GM21825 (cell line): ENCODE measurements at regions not wholly inside any gene's neighbourhood (a gene's known extent, or its start where the extent isn't known, plus 50 kb on each side); places are given as distances from the start of the nearest gene placed in this dataset.
"Not testable (repeated sequence)": the region's sequence is repeated elsewhere in the genome, so short reads cannot be mapped to it uniquely, and the experiment has no call there.

ENCODE experiments used
- ATAC-seq: cut with Tn5 transposase; IDR thresholded peaks from one replicate; pipeline ENCODE4 v1.9.1; 2021; ENCODE audit warnings: mild to moderate bottlenecking, moderate library complexity; ENCODE audit not compliant: unreplicated experiment

DNA sequence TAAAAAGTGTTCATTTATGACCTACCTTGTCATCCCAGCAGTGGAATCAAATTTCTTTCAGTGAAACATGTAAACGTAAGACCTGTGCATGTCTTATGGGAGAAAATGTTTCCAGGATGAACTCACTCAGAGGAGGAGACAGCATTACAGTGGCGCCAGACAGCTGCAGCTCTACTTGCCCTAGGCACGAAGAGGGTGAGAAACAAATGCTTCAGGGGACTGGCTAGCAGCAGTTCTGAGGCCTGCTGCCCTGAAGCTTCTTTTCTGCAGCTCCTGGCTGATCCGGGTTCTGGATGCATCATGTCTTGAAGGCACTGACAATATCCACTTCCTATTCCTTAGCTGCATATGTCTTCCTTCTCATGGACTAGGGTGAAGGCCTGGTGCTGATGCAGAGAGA, 120.2 kb downstream of the QRSL1 start:
- ATAC-seq, result no peak

DNA sequence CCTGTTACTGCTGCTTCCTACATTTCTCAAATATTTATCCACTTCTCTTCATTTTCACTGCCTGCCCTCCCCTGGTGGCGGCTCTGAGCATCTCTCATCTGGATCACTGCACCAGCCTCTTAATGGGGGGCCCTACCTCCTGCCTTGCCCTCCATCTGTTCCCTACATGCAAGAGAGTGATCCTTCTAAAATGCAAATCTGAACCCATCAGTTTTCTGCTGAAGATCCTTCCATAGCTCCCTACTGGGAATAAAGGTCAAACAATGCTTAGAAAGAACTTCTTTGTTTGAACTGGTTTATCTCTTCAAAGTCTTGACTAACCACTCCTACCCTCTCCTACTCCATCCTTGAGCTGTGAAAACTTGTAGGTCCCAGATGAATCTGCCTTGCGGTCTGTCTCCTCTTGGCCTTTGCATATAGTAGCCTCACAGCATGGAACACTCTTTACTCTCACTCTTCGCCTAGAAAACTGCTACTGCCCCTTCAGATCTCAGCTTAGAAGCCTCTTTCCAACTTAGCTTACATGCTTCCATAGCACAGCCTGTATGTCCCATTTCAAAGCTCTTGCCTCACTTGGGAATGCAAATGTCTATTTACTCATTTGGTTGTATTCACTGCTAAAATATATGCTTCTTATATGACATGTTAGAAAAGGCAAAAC, 119.3 kb downstream of the QRSL1 start:
- ATAC-seq, result no peak

DNA sequence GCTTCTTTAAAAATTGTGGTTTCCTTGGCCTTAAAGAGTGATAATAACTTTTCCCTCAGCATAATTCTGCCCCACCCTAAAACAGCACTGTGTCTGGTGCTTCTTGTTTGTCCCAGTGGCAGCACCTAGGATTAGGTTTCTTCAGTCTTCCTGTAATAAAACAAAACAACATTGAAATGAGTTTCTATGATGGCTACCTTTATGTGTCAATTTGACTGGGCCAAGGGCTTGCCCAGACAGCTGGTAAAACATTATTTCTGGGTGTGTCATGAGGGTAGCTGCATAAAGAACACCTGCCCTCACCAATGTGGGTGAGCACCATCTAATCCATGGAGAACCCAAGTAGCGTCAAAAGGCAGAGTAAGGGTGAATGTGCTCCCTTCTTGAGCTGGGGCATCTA, 117.8 kb downstream of the QRSL1 start:
- ATAC-seq, result no peak

DNA sequence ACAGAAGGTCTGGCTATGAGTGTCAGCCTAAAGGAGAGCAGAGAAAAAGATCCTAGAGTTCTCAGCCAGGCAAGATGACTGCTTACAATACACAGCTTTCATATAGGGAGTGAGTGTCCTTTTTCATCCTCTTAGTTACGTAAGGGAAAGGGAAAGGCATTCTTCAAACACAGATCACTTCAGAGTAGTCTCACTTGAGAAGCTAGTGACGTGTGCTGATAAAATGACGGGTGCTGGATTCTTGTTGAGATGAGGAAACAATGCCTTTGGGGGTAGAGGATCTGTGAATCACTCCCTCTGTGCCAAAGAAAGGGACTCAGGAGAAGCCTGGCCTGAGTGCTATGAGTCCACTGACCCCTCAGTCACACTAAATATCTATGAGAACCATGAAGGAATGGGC, 117.3 kb downstream of the QRSL1 start:
- no peak for ATAC-seq

DNA sequence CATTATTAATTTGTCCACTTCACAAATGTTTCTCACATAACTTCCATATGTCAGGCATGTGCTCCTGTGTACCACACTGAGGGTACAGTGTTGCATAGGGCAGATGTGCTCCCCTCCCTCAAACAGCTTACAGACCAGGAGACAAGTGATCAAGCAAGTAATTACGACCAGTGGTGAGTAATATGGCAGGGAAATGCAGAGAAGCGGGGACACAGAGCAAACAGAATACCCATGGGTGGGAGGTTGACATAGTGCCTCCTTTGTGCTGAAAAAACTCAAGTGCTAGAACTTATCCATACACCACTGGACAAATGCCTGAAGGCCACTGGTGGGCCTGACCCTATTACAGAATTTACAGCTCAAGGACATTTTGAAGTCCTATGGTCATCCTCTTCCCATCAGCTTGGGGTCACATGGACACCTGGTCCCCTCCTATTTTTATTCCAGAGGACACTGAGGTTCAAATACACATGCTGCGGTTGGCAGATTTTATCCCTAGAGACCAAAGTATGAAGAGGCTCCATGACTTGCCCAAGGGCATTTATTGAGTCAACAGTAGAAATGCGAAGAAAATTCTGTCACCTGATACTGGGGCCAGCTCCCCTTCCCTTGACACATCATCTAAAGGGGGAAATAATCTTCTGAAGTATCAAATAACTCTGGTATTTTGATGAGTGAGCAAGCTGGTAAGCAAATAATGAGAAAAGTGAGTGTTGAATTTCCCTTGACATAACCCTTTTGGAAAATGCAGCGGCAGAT, 116.6 kb downstream of the QRSL1 start:
- no peak for ATAC-seq

DNA sequence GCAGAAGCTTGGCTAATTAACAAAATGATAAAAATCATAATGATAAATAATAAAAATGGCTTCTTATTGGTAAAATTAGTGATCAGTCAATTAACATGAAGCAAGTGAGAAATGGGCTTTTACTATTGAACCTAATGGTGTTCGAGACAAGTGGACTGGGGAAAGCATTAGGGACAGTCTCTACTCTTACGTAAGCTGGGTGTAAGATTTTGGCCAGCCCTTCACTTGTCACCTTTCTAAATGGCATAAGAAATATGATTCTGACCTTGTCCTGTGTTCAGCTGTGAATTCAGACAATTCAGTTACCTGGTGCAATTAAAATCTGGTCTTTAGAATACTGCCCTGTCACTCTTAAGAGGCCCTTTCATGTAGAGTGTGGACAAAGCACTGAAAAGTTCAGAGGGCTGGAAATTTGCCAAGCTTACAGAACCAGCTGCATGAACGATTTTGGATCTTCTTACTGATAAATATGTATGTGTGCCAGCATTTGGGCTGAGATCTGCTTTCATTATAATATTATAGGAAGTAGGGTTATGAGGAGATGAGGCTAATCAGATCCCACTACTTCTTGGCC, 115.9 kb downstream of the QRSL1 start:
- no peak for ATAC-seq

DNA sequence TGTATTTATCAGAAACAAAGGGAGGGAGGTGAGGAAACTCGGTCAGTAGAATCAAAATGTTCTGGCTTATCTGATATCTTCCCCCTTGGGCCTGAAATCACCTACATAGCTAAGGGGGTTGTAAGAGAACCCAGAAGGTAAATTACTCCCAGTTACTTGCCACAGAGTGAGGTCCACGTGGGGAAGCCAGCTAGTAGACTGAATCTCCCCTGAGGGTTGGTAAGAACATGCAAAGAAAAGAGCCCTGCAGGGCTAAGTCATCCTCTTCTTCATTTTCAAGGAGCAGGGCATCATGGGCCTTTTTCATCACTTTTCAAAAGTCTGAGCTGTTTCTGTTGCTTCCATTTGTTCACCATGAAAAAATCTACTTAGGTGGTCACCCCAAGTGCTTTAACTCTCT, 115.4 kb downstream of the QRSL1 start:
- no peak for ATAC-seq

DNA sequence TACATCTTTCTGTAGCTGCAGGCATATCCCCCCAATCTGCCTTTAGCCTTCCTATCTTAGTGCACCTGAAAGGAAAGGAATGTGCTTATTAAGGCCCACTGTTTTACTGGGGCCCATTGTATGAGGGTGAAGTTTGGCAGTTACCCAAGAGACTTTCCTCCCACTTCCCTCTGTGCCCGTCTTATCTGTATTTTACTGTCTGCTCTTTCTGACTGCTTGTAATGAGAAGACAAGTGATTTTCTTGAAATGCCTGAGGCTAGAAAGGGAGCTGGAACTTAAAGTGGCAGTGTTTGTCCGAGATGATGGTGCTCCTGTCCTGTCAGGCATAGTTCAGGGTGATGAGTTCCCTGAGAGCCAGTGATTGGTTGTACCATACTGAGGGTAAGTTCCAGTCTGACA, 114.7 kb downstream of the QRSL1 start:
- not testable (repeated sequence) for ATAC-seq

DNA sequence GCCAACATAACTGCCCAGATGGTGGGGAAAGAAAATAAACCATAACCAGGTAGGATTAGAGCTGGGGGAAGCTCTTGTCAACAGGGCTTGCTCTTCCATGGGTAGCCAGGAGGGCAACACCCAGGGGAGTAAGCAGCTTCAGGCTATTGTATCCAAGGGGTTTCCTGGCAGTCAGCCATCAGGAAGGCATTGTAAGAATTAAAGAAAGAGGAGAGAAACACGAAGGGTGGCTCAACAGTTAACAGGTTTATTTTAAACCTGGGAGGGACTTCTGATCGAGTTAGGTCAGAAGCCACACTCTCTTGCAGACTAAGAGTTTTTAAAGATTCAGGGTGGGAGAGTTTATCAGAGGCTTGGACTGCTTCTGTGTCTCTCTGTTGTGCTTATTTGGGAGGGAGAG, 114.2 kb downstream of the QRSL1 start:
- no peak for ATAC-seq

DNA sequence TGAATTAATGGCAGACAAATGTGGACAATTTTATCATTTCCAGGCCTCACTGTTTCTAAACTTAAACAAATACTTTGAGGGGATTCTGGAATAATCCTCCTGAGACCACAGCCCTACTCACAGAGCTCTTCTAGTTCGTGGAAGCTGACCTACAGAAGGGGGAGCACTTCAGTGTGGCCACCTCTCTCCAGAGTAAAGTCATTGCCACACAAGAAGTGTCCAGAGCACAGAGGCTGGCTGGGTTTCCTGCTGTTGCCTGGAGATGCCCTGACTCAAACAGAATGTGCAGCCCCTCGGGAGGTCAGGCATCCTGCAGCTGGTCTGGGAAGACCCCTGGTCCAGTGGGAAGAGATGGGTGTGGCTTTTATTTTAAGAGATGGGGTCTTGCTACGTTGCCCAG, 110.9 kb downstream of the QRSL1 start:
- ATAC-seq, result no peak

DNA sequence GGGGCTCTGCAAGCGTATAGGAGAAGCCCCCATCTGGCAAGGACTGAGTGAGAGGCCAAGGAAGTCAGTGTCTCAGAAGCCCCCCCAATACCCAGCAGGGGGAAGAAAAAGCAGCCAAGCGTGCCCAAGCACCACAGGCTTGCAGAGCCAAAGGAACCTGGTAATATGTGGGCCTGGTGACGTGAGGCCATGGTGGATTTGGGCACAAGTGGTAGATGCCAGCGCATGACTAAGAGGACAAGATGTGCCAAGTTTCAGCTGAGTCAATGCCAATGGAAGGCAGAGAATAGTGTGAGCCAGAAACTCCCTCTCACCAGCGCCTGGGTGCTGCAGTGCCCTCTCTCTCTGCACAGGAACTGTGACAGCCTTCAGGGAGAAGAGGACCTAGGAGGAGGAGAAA, 110.0 kb downstream of the QRSL1 start:
- ATAC-seq, result no peak

DNA sequence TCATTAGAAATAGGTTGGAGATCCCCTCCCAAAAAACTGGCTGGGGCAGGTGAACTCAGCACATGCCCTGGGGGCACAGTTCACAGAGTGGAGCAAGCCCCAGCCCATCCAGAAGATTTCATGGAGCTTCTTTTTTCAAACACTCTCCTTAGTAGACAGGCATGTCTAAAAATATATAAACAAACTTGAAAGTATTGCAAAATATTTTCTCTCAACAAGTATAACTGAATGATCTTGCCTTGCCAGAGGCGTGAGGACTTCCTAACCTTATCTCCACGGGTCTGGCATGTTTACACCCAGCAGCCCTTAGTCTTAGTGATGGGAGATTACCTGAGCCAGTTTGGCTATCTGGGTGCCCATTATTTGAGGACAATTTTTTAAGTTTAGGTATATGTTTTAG, 107.1 kb downstream of the QRSL1 start:
- ATAC-seq, result no peak

DNA sequence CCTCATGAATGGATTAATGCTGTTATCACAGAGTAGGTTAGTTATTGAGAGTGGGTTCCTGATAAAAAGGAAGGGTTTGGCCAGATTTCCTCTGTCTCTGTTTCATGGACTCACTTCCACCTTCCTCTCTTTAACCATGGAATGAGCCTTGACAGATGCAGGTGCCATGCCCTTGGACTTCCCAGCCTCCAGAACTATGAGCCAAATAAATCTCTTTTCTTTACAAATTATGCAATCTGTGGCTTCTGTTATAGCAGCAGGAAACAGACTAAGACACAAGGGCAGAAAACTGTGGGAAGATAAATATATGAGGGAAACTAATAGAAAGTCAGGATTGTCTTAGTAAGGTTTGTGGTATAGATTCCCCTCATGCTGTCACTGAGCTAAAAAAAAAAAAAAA, 106.5 kb downstream of the QRSL1 start:
- no peak for ATAC-seq

DNA sequence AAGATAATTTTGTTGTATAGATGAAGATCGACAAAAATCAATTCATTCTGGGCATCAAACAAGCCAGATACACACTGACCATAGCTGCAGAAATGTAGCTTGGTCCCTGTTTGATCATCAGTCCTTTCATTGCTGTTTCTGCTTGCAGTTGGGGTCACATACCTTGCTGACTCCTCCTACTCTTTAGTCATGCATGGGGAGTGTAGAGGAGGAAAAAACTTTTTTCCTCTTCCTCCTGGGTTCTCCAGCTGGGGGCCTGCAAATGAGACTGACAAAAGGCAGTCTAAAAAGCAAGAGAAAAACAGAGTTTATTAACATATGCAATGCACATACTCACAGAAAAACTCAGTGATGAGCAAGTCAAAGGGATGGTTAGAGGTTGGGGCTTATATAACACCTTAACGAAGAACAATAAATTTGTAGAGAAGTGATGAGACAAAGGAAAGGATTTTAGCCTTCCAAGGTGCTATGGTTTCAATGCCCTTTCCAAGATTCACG, 105.8 kb downstream of the QRSL1 start:
- no peak for ATAC-seq

DNA sequence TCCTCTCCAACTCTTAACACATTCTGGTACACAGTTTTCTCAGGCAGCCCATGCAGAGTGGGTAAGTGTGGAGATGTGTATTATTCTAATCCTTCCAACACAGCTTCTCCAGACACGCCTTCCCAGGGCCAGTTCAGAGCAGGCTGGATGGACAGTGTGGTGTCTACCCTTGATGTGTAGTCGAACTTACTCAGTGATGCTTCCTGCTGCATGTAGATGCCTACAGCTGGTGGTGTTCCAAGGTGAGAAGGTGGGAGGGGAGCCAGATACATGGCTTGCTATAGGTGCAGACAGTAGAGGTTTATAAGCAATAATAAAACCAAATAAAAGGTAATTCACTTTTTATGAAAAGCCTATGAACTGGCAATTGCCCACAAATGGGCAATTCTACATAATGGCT, 104.0 kb downstream of the QRSL1 start:
- ATAC-seq, result no peak

DNA sequence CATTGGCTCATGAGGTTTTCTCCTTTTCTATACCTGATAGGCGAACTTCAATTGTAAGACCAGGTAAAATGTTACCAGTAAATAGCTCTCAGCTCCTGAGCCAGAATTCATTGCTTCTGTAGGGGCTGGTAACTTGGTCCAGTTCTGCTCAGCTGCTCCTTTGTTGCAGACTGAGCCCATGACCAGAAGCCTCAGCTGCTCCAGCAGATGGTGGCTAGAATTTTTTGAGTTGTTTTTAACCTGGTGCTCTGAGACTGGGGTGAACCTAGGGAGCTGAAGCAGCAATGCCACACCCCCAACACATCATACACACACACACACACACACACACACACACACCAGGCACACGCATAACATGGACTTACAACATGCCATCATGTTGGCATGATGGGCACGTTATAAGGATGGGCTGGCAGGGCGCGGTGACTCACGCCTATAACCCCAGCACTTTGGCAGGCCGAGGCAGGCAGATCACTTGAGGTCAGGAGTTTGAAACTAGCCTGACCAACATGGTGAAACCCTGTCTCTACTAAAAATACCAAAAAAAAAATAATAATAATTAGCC, 103.1 kb downstream of the QRSL1 start:
- ATAC-seq, result no peak

DNA sequence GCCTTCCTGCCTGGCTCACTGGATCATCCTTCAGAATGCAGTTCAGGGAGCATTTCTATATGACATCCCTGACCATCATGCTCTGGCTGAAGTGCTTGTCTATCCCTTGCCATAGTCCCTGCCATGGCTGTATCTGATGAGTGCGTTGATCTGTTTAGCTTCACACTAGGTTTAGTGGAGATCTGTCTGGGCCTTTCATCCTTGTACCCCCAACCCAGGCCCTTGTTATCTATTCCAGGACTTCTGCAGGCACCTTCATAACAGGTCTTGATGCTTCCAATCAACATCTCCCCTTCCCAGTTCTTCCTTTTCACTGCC, 102.4 kb downstream of the QRSL1 start:
- no peak for ATAC-seq

DNA sequence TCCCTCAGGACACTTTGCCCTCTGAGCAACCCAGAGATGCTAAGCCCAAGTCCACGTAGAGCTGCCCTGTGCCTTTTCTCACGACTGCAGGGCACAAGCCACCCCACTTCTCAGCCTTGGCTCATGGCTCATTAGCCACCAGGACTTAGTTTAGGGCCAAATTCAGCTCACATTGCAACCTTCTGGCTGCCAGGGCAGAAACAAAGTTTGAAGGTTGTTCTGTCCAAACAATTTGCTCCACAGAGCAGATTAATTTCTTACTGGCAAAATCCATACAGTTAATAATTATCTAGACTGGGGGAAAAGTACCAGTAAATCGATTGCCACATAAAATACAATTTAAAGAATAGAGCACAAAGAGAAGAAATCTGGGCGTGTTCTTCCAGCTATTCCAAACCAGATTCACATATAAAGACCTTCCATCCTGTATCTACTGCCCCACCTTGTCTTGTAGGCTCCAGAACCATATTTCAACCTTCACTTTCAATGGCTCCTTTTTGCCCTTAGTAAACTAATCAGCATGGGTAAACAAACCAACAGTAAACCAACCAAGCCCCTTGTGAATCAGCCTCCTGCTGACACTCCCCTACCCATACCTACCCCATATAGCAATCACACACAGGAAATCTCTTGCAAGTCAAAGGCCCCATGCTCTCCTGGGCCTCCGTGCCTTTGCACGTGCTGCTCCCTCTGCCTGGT, 101.9 kb downstream of the QRSL1 start:
- no peak for ATAC-seq

DNA sequence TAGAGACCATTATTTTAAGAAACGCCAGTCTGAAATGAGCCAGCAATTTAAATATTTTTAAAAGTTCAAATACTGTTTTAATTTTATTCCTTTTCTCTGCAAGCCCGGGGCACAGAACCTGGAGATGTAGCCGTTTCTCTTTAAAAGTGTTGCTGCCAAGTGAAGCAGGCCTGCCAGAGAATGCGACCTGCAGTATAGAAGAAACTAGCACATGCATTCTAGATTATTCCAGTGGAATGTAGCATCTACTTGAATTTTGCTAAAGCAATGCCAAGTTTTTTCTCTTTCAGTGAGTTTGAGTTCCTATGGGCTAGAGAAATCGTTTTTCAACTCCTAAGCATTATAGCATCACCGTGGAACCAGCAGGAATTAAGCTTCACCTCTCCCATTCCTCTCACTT, 101.3 kb downstream of the QRSL1 start:
- no peak for ATAC-seq

DNA sequence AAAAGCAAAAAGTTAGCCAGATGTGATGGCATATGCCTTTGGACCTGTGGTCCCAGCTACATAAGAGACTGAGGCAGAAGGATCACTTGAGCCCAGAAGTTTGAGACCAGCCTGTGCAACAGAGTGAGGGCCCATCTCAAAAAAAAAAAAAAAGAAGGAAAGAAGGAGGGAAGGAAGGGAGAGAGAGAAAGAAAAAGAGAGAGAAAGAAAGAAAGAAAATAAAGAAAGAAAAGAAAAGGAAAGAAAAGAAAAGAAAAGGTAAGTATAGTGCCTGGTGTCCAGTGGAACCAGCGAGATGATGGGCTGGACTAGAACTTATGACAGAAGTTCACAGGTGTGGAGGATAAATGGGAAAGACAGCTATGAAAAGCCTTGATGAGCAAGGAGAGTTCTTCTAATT, 100.9 kb downstream of the QRSL1 start:
- no peak for ATAC-seq

DNA sequence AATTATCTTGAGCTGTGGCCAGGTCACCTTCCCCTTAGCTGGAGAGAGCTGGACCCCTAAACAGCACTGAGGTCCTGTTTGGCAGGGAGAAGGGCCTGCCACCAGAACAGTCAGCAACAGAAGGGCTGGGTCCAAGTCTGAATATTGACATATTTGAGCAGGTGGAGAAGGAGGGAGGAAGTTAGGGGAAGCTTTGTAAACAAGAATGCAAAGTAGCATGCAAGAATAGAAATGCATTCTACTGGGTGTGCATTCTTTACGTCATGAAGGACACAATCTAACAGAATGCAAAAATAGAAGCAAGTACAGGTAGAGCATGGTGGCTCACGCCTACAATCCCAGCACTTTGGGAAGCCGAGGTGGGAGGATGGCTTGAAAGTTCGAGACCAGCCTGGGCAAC, 100.5 kb downstream of the QRSL1 start:
- ATAC-seq, result no peak
